WTC11 (cell line): ENCODE measurements at regions not wholly inside any gene's neighbourhood (a gene's known extent, or its start where the extent isn't known, plus 50 kb on each side); places are given as distances from the start of the nearest gene placed in this dataset.

Source experiments
- ATAC-seq: fragments of 200-7000 bp; cut with Tn5 transposase; 2 replicates; pipeline ENCODE4 v1.10.0; 2021; ENCODE audit warnings: mild to moderate bottlenecking, moderate library complexity
- CTCF ChIA-PET: fragments of 300-600 bp; sonication (Branson Sonifier 250); formaldehyde crosslinking; loops from one replicate; lab custom pipeline; 2021; ENCODE audit warnings: antibody characterized with exemption; lab: Charles Lee
- POLR2A ChIA-PET: fragments of 350-600 bp; sonication (Branson Sonifier 250); formaldehyde crosslinking; loops from one replicate; lab custom pipeline; 2021; ENCODE audit warnings: antibody characterized with exemption; lab: Charles Lee
- DNase-seq: peaks from one replicate; pipeline ENCODE4 v3.0.0; 2021; ENCODE audit warnings: low spot score
- H3K27ac Mint-ChIP-seq: 2 replicates; pipeline ENCODE4 v1.8.0; 2021; ENCODE audit warnings: mixed read lengths
- H3K27me3 Mint-ChIP-seq: 2 replicates; pipeline ENCODE4 v1.8.0; 2021; ENCODE audit warnings: low read depth, mild to moderate bottlenecking, moderate library complexity, mixed read lengths
- H3K36me3 Mint-ChIP-seq: 2 replicates; pipeline ENCODE4 v1.8.0; 2021; ENCODE audit warnings: mixed read lengths
- H3K4me1 Mint-ChIP-seq: 2 replicates; pipeline ENCODE4 v1.8.0; 2022; ENCODE audit warnings: mixed read lengths
- H3K4me3 Mint-ChIP-seq: 2 replicates; pipeline ENCODE4 v1.8.0; 2021; ENCODE audit warnings: mild to moderate bottlenecking, moderate library complexity, mixed read lengths
- H3K9me3 Mint-ChIP-seq: 2 replicates; pipeline ENCODE4 v1.8.0; 2021; ENCODE audit warnings: mixed read lengths
- ELF4 ChIP-seq: sonication (generic); formaldehyde crosslinking; IDR thresholded peaks from 2 replicates; pipeline ENCODE4 v1.8.1; 2022; ENCODE audit warnings: low read depth, mild to moderate bottlenecking, moderate library complexity, missing genetic modification reagents
- FOXJ3 ChIP-seq: sonication (generic); formaldehyde crosslinking; IDR thresholded peaks from 2 replicates; pipeline ENCODE4 v1.9.0; 2021; ENCODE audit warnings: missing genetic modification reagents, mild to moderate bottlenecking, borderline replicate concordance
- FOXP1 ChIP-seq: sonication (generic); formaldehyde crosslinking; IDR thresholded peaks from 2 replicates; pipeline ENCODE4 v1.8.0; 2022; ENCODE audit warnings: missing genetic modification reagents, mild to moderate bottlenecking, moderate library complexity, borderline replicate concordance
- MYBL2 ChIP-seq: sonication (generic); formaldehyde crosslinking; IDR thresholded peaks from 2 replicates; pipeline ENCODE4 v1.8.1; 2023; ENCODE audit warnings: mild to moderate bottlenecking, moderate library complexity, missing genetic modification reagents
- PRRX2 ChIP-seq: fragments of 250-450 bp; sonication (Bioruptor Pico); IDR thresholded peaks from 2 replicates; pipeline ENCODE4 v1.8.0; 2021; ENCODE audit warnings: mild to moderate bottlenecking
- TP53 ChIP-seq: sonication (generic); formaldehyde crosslinking; IDR thresholded peaks from 2 replicates; pipeline ENCODE4 v1.8.1; 2023; ENCODE audit warnings: mild to moderate bottlenecking, missing genetic modification reagents
- ZNF317 ChIP-seq: sonication (generic); formaldehyde crosslinking; IDR thresholded peaks from 2 replicates; pipeline ENCODE4 v1.8.1; 2023; ENCODE audit warnings: low read depth, mild to moderate bottlenecking, moderate library complexity, missing genetic modification reagents, borderline replicate concordance
- ZNF416 ChIP-seq: fragments of 250-450 bp; sonication (Bioruptor Pico); IDR thresholded peaks from 2 replicates; pipeline ENCODE4 v1.9.0; 2021; ENCODE audit warnings: mild to moderate bottlenecking, inconsistent platforms
- TF ChIP-seq, protein P1 (sequence below): sonication (generic); formaldehyde crosslinking; IDR thresholded peaks from 2 replicates; pipeline ENCODE4 v1.8.1; 2023; ENCODE audit warnings: mild to moderate bottlenecking, missing genetic modification reagents, moderate library complexity
- TF ChIP-seq, protein P2 (sequence below): sonication (generic); formaldehyde crosslinking; IDR thresholded peaks from 2 replicates; pipeline ENCODE4 v1.8.1; 2022; ENCODE audit warnings: mild to moderate bottlenecking, missing genetic modification reagents, moderate library complexity, borderline replicate concordance
- TF ChIP-seq, protein P3 (sequence below): sonication (generic); formaldehyde crosslinking; IDR thresholded peaks from 2 replicates; pipeline ENCODE4 v1.8.0; 2023; ENCODE audit warnings: mild to moderate bottlenecking, missing genetic modification reagents
- TF ChIP-seq, protein P4 (sequence below): sonication (generic); formaldehyde crosslinking; IDR thresholded peaks from 2 replicates; pipeline ENCODE4 v1.8.0; 2023; ENCODE audit warnings: missing genetic modification reagents
- TF ChIP-seq, protein P5 (sequence below): sonication (generic); formaldehyde crosslinking; IDR thresholded peaks from 2 replicates; pipeline ENCODE4 v1.8.1; 2022; ENCODE audit warnings: mild to moderate bottlenecking, moderate library complexity, missing genetic modification reagents
- TF ChIP-seq, protein P6 (sequence below): sonication (generic); formaldehyde crosslinking; IDR thresholded peaks from 2 replicates; pipeline ENCODE4 v1.8.0; 2022; ENCODE audit warnings: mild to moderate bottlenecking, missing genetic modification reagents
- TF ChIP-seq, protein P7 (sequence below): sonication (generic); formaldehyde crosslinking; IDR thresholded peaks from 2 replicates; pipeline ENCODE4 v1.8.1; 2023; ENCODE audit warnings: mild to moderate bottlenecking, missing genetic modification reagents
- TF ChIP-seq, protein P8 (sequence below): sonication (generic); formaldehyde crosslinking; IDR thresholded peaks from 2 replicates; pipeline ENCODE4 v1.8.0; 2022; ENCODE audit warnings: missing genetic modification reagents

DNA sequence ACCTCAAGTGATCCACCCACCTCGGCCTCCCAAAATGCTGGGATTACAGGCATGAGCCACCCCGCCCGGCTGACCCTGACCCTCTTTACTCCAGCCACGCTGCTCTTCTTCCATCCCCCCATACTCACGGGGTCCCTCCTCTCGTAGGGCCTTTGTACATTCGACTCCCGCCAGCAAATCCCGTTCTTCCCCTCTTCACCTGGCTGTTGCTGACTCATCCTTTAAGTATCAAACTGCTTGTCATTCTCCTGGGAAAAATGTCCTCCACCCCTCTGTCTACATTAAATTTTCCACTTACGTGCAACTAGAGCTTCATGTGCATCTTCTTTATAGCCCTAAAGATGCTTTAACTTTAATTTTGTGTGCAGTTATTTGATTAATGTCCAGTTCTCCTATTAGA, 203.1 kb downstream of the OPA1 start:
- DNase-seq (no peak), ATAC-seq (no peak)
- Mint-ChIP-seq H3K4me1 (peaks cover 41% of the 10 kb centered on the region), H3K27ac (no peak overlapping the region), H3K27me3 (peaks cover under 1% of the 10 kb centered on the region; the same call in 1 of the 2 replicates), H3K36me3 (no peaks in the 10 kb centered on the region), H3K9me3 (no peaks in the 10 kb centered on the region), H3K4me3 (no peak overlapping the region)
- POLR2A ChIA-PET: no interaction called here
- no peak for TF ChIP-seq MYBL2 (CRISPR knock-in tag)
- no peak for TF ChIP-seq TP53 (CRISPR knock-in tag)
- TF ChIP-seq, protein P1, sequence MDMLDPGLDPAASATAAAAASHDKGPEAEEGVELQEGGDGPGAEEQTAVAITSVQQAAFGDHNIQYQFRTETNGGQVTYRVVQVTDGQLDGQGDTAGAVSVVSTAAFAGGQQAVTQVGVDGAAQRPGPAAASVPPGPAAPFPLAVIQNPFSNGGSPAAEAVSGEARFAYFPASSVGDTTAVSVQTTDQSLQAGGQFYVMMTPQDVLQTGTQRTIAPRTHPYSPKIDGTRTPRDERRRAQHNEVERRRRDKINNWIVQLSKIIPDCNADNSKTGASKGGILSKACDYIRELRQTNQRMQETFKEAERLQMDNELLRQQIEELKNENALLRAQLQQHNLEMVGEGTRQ (CRISPR knock-in tag): no peak
- TF ChIP-seq, protein P2, sequence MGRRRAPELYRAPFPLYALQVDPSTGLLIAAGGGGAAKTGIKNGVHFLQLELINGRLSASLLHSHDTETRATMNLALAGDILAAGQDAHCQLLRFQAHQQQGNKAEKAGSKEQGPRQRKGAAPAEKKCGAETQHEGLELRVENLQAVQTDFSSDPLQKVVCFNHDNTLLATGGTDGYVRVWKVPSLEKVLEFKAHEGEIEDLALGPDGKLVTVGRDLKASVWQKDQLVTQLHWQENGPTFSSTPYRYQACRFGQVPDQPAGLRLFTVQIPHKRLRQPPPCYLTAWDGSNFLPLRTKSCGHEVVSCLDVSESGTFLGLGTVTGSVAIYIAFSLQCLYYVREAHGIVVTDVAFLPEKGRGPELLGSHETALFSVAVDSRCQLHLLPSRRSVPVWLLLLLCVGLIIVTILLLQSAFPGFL (CRISPR knock-in tag): no peak
- TF ChIP-seq, protein P3, sequence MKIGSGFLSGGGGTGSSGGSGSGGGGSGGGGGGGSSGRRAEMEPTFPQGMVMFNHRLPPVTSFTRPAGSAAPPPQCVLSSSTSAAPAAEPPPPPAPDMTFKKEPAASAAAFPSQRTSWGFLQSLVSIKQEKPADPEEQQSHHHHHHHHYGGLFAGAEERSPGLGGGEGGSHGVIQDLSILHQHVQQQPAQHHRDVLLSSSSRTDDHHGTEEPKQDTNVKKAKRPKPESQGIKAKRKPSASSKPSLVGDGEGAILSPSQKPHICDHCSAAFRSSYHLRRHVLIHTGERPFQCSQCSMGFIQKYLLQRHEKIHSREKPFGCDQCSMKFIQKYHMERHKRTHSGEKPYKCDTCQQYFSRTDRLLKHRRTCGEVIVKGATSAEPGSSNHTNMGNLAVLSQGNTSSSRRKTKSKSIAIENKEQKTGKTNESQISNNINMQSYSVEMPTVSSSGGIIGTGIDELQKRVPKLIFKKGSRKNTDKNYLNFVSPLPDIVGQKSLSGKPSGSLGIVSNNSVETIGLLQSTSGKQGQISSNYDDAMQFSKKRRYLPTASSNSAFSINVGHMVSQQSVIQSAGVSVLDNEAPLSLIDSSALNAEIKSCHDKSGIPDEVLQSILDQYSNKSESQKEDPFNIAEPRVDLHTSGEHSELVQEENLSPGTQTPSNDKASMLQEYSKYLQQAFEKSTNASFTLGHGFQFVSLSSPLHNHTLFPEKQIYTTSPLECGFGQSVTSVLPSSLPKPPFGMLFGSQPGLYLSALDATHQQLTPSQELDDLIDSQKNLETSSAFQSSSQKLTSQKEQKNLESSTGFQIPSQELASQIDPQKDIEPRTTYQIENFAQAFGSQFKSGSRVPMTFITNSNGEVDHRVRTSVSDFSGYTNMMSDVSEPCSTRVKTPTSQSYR (CRISPR knock-in tag): no peak
- TF ChIP-seq, protein P4, sequence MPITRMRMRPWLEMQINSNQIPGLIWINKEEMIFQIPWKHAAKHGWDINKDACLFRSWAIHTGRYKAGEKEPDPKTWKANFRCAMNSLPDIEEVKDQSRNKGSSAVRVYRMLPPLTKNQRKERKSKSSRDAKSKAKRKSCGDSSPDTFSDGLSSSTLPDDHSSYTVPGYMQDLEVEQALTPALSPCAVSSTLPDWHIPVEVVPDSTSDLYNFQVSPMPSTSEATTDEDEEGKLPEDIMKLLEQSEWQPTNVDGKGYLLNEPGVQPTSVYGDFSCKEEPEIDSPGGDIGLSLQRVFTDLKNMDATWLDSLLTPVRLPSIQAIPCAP (CRISPR knock-in tag): no peak
- TF ChIP-seq, protein P5, sequence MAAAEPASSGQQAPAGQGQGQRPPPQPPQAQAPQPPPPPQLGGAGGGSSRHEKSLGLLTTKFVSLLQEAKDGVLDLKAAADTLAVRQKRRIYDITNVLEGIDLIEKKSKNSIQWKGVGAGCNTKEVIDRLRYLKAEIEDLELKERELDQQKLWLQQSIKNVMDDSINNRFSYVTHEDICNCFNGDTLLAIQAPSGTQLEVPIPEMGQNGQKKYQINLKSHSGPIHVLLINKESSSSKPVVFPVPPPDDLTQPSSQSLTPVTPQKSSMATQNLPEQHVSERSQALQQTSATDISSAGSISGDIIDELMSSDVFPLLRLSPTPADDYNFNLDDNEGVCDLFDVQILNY (CRISPR knock-in tag): no peak
- TF ChIP-seq, protein P6, sequence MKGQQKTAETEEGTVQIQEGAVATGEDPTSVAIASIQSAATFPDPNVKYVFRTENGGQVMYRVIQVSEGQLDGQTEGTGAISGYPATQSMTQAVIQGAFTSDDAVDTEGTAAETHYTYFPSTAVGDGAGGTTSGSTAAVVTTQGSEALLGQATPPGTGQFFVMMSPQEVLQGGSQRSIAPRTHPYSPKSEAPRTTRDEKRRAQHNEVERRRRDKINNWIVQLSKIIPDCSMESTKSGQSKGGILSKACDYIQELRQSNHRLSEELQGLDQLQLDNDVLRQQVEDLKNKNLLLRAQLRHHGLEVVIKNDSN (CRISPR knock-in tag): no peak
- no peak for TF ChIP-seq ZNF317 (CRISPR knock-in tag)
- TF ChIP-seq ELF4: no peak
- TF ChIP-seq FOXJ3 (CRISPR knock-in tag): no peak
- CTCF ChIA-PET: interaction anchor here (0.7 kb wide), 1 partner anchor 12 kb away, joined by 3 read pairs; no protein-coding TSS in a partner anchor

DNA sequence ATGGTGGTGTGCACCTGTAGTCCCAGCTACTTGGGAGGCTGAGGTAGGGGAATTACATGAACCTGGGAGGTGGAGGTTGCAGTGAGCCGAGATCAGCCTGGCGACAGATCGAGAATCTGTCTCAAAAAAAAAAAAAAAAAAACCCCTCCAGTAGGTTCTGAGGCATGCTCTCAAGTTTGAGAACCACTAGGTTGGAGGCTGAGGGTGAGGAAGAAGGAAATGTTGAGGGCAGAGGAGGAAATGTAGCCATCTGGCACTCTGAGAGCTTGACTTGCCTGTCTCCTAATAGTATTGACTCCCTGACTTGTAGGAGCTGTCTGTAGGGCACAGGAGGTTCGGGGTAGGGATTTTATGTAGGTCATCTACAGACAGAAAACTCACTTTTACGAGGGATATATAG, 204.6 kb downstream of the OPA1 start:
- Mint-ChIP-seq H3K27me3 (no peaks in the 10 kb centered on the region), H3K4me1 (peaks cover 29% of the 10 kb centered on the region), H3K36me3 (no peaks in the 10 kb centered on the region), H3K27ac (no peak overlapping the region), H3K4me3 (no peak overlapping the region), H3K9me3 (no peaks in the 10 kb centered on the region)
- CTCF ChIA-PET: no interaction called here
- DNase-seq (no peak), ATAC-seq (no peak)
- POLR2A ChIA-PET: no interaction called here
- TF ChIP-seq FOXP1 (CRISPR knock-in tag): no peak
- no peak for TF ChIP-seq ZNF416 (CRISPR knock-in tag)
- TF ChIP-seq, protein P1 (CRISPR knock-in tag): no peak
- TF ChIP-seq PRRX2 (CRISPR knock-in tag): no peak
- TF ChIP-seq, protein P7, sequence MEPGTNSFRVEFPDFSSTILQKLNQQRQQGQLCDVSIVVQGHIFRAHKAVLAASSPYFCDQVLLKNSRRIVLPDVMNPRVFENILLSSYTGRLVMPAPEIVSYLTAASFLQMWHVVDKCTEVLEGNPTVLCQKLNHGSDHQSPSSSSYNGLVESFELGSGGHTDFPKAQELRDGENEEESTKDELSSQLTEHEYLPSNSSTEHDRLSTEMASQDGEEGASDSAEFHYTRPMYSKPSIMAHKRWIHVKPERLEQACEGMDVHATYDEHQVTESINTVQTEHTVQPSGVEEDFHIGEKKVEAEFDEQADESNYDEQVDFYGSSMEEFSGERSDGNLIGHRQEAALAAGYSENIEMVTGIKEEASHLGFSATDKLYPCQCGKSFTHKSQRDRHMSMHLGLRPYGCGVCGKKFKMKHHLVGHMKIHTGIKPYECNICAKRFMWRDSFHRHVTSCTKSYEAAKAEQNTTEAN (CRISPR knock-in tag): no peak
- TF ChIP-seq, protein P8, sequence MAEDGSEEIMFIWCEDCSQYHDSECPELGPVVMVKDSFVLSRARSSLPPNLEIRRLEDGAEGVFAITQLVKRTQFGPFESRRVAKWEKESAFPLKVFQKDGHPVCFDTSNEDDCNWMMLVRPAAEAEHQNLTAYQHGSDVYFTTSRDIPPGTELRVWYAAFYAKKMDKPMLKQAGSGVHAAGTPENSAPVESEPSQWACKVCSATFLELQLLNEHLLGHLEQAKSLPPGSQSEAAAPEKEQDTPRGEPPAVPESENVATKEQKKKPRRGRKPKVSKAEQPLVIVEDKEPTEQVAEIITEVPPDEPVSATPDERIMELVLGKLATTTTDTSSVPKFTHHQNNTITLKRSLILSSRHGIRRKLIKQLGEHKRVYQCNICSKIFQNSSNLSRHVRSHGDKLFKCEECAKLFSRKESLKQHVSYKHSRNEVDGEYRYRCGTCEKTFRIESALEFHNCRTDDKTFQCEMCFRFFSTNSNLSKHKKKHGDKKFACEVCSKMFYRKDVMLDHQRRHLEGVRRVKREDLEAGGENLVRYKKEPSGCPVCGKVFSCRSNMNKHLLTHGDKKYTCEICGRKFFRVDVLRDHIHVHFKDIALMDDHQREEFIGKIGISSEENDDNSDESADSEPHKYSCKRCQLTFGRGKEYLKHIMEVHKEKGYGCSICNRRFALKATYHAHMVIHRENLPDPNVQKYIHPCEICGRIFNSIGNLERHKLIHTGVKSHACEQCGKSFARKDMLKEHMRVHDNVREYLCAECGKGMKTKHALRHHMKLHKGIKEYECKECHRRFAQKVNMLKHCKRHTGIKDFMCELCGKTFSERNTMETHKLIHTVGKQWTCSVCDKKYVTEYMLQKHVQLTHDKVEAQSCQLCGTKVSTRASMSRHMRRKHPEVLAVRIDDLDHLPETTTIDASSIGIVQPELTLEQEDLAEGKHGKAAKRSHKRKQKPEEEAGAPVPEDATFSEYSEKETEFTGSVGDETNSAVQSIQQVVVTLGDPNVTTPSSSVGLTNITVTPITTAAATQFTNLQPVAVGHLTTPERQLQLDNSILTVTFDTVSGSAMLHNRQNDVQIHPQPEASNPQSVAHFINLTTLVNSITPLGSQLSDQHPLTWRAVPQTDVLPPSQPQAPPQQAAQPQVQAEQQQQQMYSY (CRISPR knock-in tag): no peak
